PC-3 (cell line): ENCODE measurements at regions not wholly inside any gene's neighbourhood (a gene's known extent, or its start where the extent isn't known, plus 50 kb on each side); places are given as distances from the start of the nearest gene placed in this dataset.

ENCODE experiments used
- ATAC-seq: fragments of 200-7000 bp; cut with Tn5 transposase; 2 replicates; pipeline ENCODE4 v1.9.1; 2020; ENCODE audit warnings: mild to moderate bottlenecking, moderate library complexity
- BruUV-seq: library from RNA; stranded (reverse); fragments of 400-500 nt; replicated peaks from 2 replicates; lab custom pipeline; 2021; lab: Mats Ljungman, UMichigan
- CTCF ChIA-PET: fragments of 300-600 bp; sonication (Branson Sonifier 250); formaldehyde crosslinking; loops from one replicate; lab custom pipeline; 2022; ENCODE audit warnings: antibody characterized with exemption; lab: Charles Lee
- POLR2A ChIA-PET: fragments of 300-600 bp; sonication (Branson Sonifier 250); formaldehyde crosslinking; loops from one replicate; lab custom pipeline; 2022; ENCODE audit warnings: antibody characterized with exemption; ENCODE audit not compliant: unreplicated experiment; lab: Charles Lee
- DNase-seq: peaks from one replicate; pipeline ENCODE4 v3.0.0-alpha.2; 2015
- H2AFZ ChIP-seq: fragments of 300-600 bp; sonication (generic); 2 replicates; pipeline ENCODE4 v1.6.0; 2016; ENCODE audit warnings: antibody characterized with exemption, low read length
- H3F3A ChIP-seq: fragments of 300-600 bp; sonication (generic); one replicate; pipeline ENCODE4 v1.6.0; 2017; ENCODE audit warnings: antibody characterized with exemption, low read length, control low read depth, mild to moderate bottlenecking; ENCODE audit not compliant: unreplicated experiment
- H3K27ac ChIP-seq: fragments of 300-600 bp; sonication (generic); 2 replicates; pipeline ENCODE4 v1.5.1; 2016; ENCODE audit warnings: mild to moderate bottlenecking, low read length
- H3K27me3 ChIP-seq: fragments of 300-600 bp; sonication (generic); 2 replicates; pipeline ENCODE4 v1.6.1; 2016; ENCODE audit warnings: low read length, mixed read lengths
- H3K36me3 ChIP-seq: fragments of 300-600 bp; sonication (generic); 2 replicates; pipeline ENCODE4 v1.6.1; 2016; ENCODE audit warnings: low read depth, mixed run types, low read length, mixed read lengths
- H3K4me1 ChIP-seq: fragments of 300-600 bp; sonication (generic); 2 replicates; pipeline ENCODE4 v1.5.1; 2016; ENCODE audit warnings: low read length; ENCODE audit not compliant: insufficient read depth
- H3K4me2 ChIP-seq: fragments of 300-600 bp; sonication (generic); 2 replicates; pipeline ENCODE4 v1.6.0; 2016; ENCODE audit warnings: low read length
- H3K4me3 ChIP-seq: fragments of 300-600 bp; sonication (generic); 2 replicates; pipeline ENCODE4 v1.5.1; 2016; ENCODE audit warnings: mild to moderate bottlenecking, low read length, mixed read lengths
- H3K79me2 ChIP-seq: fragments of 300-600 bp; sonication (generic); 2 replicates; pipeline ENCODE4 v1.6.1; 2017; ENCODE audit warnings: low read length, mixed read lengths
- H3K9ac ChIP-seq: fragments of 300-600 bp; sonication (generic); 2 replicates; pipeline ENCODE4 v1.6.0; 2016; ENCODE audit warnings: mild to moderate bottlenecking, low read length
- H3K9me2 ChIP-seq: fragments of 300-600 bp; sonication (generic); replicated peaks from 2 replicates; pipeline ENCODE4 v1.6.1; 2016; ENCODE audit warnings: mixed run types, low read length, mixed read lengths
- H3K9me3 ChIP-seq: fragments of 300-600 bp; sonication (generic); 2 replicates; pipeline ENCODE4 v1.6.1; 2016; ENCODE audit warnings: low read length, mixed read lengths
- H4K20me1 ChIP-seq: fragments of 300-600 bp; sonication (generic); 2 replicates; pipeline ENCODE4 v1.6.1; 2016; ENCODE audit warnings: low read length, mixed read lengths
- CTCF ChIP-seq: fragments of 300-600 bp; sonication (generic); conservative IDR thresholded peaks from 2 replicates; pipeline ENCODE4 v1.5.1; 2017; ENCODE audit warnings: antibody characterized with exemption, low read depth, mild to moderate bottlenecking, low read length
- EZH2 ChIP-seq: fragments of 300-600 bp; sonication (generic); IDR thresholded peaks from one replicate; pipeline ENCODE4 v1.6.1; 2017; ENCODE audit warnings: antibody characterized with exemption, mild to moderate bottlenecking, low read length; ENCODE audit not compliant: unreplicated experiment
- EZH2phosphoT487 ChIP-seq: fragments of 300-600 bp; sonication (generic); IDR thresholded peaks from 2 replicates; pipeline ENCODE4 v1.6.1; 2018; ENCODE audit warnings: mild to moderate bottlenecking, antibody characterized with exemption, low read length, borderline replicate concordance
- intact Hi-C: fragments of 100-400 bp; cut with micrococcal nuclease; formaldehyde crosslinking; loops from 2 replicates; pipeline ENCODE4 v1.9.0; 2023

DNA sequence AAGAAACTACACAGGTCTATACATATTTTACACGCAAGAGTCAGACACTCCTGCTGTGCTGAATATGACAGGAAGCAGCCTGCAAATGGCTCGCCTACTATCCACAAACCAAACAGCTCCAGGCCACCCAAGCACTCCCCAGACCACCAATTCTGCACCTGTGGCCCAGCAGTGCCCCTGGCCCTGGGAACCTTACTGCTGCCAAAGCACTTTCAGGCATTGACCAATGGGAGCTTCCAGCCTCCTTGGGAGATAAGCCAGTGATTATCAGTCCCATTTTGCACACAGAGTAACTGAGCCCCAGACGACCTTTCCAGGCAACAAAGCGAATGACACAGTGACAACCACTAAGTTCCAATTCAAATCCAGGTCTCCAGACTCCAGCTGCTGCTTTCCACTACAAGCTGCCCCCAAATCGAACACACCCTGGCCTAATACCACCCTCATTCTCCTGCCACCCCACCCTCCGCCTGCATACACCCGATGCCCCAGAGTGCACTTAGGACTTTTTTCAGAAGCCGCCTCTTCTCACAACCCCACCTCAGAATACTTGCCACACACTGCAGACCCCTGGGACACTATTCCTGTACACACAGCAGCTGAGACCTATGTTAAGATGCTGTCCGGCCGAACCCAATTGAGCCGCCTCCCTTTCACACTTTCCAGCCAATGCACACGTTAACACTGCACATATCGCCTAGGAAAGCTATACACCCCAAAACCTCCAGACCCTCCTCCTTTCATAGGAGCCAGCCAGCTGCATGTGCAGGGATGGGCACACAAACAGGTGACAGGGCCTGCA lies 126.1 kb upstream of the PRMT8 start:
- H3K27me3 ChIP-seq, result no peaks in the 10 kb centered on the region

GRCh38 chr12:3365463-3366411 lies 125.3 kb upstream of the PRMT8 start:
- Histone ChIP-seq H4K20me1 (no peaks in the 10 kb centered on the region), H3F3A (no peaks in the 10 kb centered on the region), H2AFZ (peak overlapping the region; percentile 60), H3K4me2 (peak overlapping the region; percentile 91), H3K36me3 (no peaks in the 10 kb centered on the region), H3K79me2 (peaks cover 29% of the 10 kb centered on the region), H3K9me3 (no peaks in the 10 kb centered on the region), H3K4me3 (peak overlapping the region; percentile 66), H3K9me2 (no peaks in the 10 kb centered on the region), H3K9ac (no peak overlapping the region; the same call in 1 of the 2 replicates), H3K27me3 (peaks cover 2% of the 10 kb centered on the region; the same call in 1 of the 2 replicates), H3K27ac (no peak overlapping the region), H3K4me1 (no peaks in the 10 kb centered on the region)
- TF ChIP-seq CTCF (no peak), EZH2 (no peak), EZH2phosphoT487 (no peak)
- intact Hi-C loops, result loop anchor here (2.0 to 5.0 kb wide), 2 partner anchors 48 to 65 kb away; no protein-coding TSS in a partner anchor
- BruUV-seq, result no TSS peak
- ChIA-PET CTCF (no interaction called here), POLR2A (no interaction called here)
- DNase-seq (peak; percentile 64), ATAC-seq (peak; percentile 92)

More for the DNA sequence above, 126.1 kb upstream of the PRMT8 start:
- Histone ChIP-seq H3K27ac (no peak overlapping the region), H3K9me2 (no peaks in the 10 kb centered on the region), H3F3A (no peaks in the 10 kb centered on the region), H3K4me1 (no peaks in the 10 kb centered on the region), H3K79me2 (peaks cover 29% of the 10 kb centered on the region), H4K20me1 (no peaks in the 10 kb centered on the region), H3K4me3 (peak overlapping the region; percentile 66), H3K36me3 (no peaks in the 10 kb centered on the region), H3K4me2 (peak overlapping the region; percentile 91), H2AFZ (peak overlapping the region; percentile 60; the same call in 1 of the 2 replicates), H3K9me3 (no peaks in the 10 kb centered on the region), H3K9ac (no peak overlapping the region)
- intact Hi-C loops, result loop anchor here (5.0 kb wide), 1 partner anchor 48 kb away; no protein-coding TSS in a partner anchor
- ATAC-seq (no peak), DNase-seq (no peak)
- ChIA-PET CTCF (no interaction called here), POLR2A (no interaction called here)
- TF ChIP-seq EZH2phosphoT487, result no peak
- TF ChIP-seq CTCF, result no peak
- no peak for TF ChIP-seq EZH2
- BruUV-seq, result no TSS peak
